ENCODE measurements at regions not wholly inside any gene's neighbourhood (a gene's known extent, or its start where the extent isn't known, plus 50 kb on each side); places are given as distances from the start of the nearest gene placed in this dataset.

DNA sequence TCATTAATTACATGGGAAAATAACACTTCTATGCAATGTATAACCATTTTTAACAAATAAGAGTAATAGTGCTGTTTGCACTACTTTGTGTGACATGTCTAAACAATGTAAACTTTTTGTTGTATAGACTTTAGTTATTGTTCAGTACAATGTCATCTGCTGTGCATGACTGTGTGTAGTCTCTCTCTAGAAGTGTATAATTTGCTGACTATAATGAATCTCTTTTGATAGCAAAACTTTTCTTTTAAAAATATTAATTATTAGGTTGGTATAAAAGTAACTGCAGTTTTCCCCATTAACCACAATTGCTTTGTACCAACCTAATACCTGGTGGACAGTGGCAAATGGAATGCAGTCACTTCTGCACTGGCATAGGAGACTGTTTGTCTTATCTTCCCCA lies 124.2 kb upstream of the SGK1 start:
- DNase-seq (no peak), ATAC-seq (no peak)
- H3K9me3 ChIP-seq, result no peaks in the 10 kb centered on the region
- H3K4me1 ChIP-seq (ENCODE audit: low read depth), result no peaks in the 10 kb centered on the region
- TF ChIP-seq, protein P1, sequence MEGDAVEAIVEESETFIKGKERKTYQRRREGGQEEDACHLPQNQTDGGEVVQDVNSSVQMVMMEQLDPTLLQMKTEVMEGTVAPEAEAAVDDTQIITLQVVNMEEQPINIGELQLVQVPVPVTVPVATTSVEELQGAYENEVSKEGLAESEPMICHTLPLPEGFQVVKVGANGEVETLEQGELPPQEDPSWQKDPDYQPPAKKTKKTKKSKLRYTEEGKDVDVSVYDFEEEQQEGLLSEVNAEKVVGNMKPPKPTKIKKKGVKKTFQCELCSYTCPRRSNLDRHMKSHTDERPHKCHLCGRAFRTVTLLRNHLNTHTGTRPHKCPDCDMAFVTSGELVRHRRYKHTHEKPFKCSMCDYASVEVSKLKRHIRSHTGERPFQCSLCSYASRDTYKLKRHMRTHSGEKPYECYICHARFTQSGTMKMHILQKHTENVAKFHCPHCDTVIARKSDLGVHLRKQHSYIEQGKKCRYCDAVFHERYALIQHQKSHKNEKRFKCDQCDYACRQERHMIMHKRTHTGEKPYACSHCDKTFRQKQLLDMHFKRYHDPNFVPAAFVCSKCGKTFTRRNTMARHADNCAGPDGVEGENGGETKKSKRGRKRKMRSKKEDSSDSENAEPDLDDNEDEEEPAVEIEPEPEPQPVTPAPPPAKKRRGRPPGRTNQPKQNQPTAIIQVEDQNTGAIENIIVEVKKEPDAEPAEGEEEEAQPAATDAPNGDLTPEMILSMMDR (IDR thresholded peaks at IDR 0.05), result no peak
- H3K36me3 ChIP-seq (ENCODE audit: low read depth), result no peaks in the 10 kb centered on the region
- no peak overlapping the region for H3K4me3 ChIP-seq
- intact Hi-C loops (cut with DNase I, micrococcal nuclease), result no loop called here

DNA sequence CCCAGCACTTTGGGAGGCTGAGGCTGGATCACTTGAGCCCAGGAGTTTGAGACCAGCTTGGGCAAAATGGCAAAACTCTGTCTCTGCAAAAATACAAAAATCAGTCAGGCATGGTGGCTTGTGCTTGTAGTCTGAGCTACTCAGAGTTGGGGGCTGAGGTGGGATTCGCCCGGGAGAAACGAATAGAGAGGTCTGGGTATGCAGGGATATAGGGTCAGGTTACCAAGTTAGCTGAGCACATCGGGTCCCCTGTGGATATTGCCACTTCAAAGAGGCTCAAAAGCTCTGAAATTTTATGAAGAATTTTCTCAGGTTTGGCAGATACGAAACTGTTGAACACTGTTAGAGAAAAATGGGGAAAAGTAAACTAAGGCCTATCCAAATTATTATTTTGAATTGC lies 120.9 kb upstream of the SGK1 start:
- Histone ChIP-seq H3K4me1 (ENCODE audit: low read depth) (no peaks in the 10 kb centered on the region), H3K36me3 (ENCODE audit: low read depth) (no peaks in the 10 kb centered on the region), H3K9me3 (no peaks in the 10 kb centered on the region), H3K4me3 (no peak overlapping the region)
- DNase-seq (no peak), ATAC-seq (no peak)
- intact Hi-C loops (cut with DNase I, micrococcal nuclease), result no loop called here
- TF ChIP-seq, protein P1 (IDR thresholded peaks at IDR 0.05), result no peak

- TF ChIP-seq, protein P1 (IDR thresholded peaks at IDR 0.05), result no peak
- Histone ChIP-seq H3K4me3 (no peak overlapping the region), H3K4me1 (ENCODE audit: low read depth) (no peaks in the 10 kb centered on the region), H3K9me3 (no peaks in the 10 kb centered on the region), H3K36me3 (ENCODE audit: low read depth) (no peaks in the 10 kb centered on the region)
- intact Hi-C loops (cut with DNase I, micrococcal nuclease), result no loop called here
- DNase-seq (no peak), ATAC-seq (peak; percentile 53)
These were observed 119.5 kb upstream of the SGK1 start for GRCh38 chr6:134437376-134437775.

DNA sequence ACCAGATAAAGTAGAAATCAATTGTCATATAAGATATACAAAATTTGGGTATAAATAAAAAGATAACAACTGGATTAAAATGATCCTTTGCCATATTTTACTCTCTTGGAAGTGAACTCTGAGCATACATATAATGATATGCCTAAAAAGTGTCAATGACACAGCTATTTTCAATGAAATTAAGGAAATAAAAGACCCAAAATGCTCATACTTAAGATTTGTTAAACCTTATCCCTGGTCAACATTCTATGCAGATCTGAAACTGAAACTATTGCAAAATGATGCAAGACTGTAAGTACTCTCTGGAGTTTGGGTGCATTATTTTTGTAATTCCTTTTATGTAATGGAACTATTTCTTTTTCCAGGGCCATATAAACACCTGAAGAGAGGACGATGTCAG lies 119.0 kb upstream of the SGK1 start:
- no peak overlapping the region for H3K4me3 ChIP-seq
- no peak for DNase-seq
- intact Hi-C loops (cut with DNase I, micrococcal nuclease), result no loop called here
- ATAC-seq, result peak; percentile 45
- no peaks in the 10 kb centered on the region for H3K36me3 ChIP-seq (ENCODE audit: low read depth)
- no peaks in the 10 kb centered on the region for H3K4me1 ChIP-seq (ENCODE audit: low read depth)
- no peaks in the 10 kb centered on the region for H3K9me3 ChIP-seq
- TF ChIP-seq, protein P1 (IDR thresholded peaks at IDR 0.05), result no peak

DNA sequence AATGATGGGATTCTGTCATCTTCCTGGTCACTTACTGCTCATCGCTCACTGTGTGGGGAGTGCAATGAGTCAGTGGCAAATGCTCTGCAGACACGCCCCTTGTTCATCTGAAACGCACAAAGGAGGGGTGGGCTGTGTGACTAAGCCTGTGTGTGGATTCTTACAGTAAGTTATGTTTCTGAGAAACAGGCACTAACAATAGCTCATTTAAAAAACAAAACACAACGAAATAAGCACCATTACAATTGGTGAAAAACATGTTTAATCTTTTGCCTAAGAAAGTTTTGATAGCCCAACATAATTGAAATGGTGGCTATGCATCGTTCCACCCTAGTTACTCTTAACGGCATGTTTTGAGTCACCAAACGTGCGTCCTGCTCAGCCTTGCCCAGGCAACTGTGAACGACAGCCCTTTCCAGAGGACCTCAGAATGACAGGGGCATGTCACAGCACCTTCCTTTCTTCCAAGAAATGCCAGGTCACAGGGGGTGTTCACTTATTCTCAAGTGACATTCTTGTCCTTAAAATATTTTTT lies 118.4 kb upstream of the SGK1 start:
- H3K4me1 ChIP-seq (ENCODE audit: low read depth), result no peaks in the 10 kb centered on the region
- H3K36me3 ChIP-seq (ENCODE audit: low read depth), result no peaks in the 10 kb centered on the region
- TF ChIP-seq, protein P1 (IDR thresholded peaks at IDR 0.05), result no peak
- ATAC-seq (peak; percentile 80), DNase-seq (peak in 1 of 3 donors; percentile 19)
- intact Hi-C loops (cut with DNase I, micrococcal nuclease), result no loop called here
- H3K9me3 ChIP-seq, result no peaks in the 10 kb centered on the region
- H3K4me3 ChIP-seq, result no peak overlapping the region

GRCh38 chr6:134435814-134436280 lies 117.9 kb upstream of the SGK1 start:
- no peaks in the 10 kb centered on the region for H3K9me3 ChIP-seq
- intact Hi-C loops (cut with DNase I, micrococcal nuclease), result no loop called here
- no peak for DNase-seq
- ATAC-seq, result no peak
- H3K4me1 ChIP-seq (ENCODE audit: low read depth), result no peaks in the 10 kb centered on the region
- TF ChIP-seq, protein P1 (IDR thresholded peaks at IDR 0.05), result no peak
- no peak overlapping the region for H3K4me3 ChIP-seq
- no peaks in the 10 kb centered on the region for H3K36me3 ChIP-seq (ENCODE audit: low read depth)

Measured in mucosa of descending colon (tissue), 3 donors.